Aorta (tissue), 5 donors: ENCODE measurements at regions not wholly inside any gene's neighbourhood (a gene's known extent, or its start where the extent isn't known, plus 50 kb on each side); places are given as distances from the start of the nearest gene placed in this dataset.
"Not testable (repeated sequence)": the region's sequence is repeated elsewhere in the genome, so short reads cannot be mapped to it uniquely, and the experiment has no call there.

Experiments used
- ATAC-seq: fragments of 200-7000 bp; cut with Tn5 transposase; one replicate; pipeline ENCODE4 v1.9.1; 2022; ENCODE audit warnings: moderate library complexity; ENCODE audit not compliant: low FRiP score
- DNase-seq, 2 donors: peaks; one replicate each; pipeline ENCODE4 v3.0.0-alpha.2; 2020
- H3K27ac ChIP-seq, 2 donors: one replicate each; pipeline ENCODE4 v1.5.1; 2013; ENCODE audit warnings: low read length in 2 of 2, mild to moderate bottlenecking in 2 of 2, moderate library complexity in 2 of 2, control low read depth in 1 of 2, inconsistent platforms in 1 of 2, low read depth in 1 of 2
- H3K27me3 ChIP-seq, 2 donors: one replicate each; pipeline ENCODE4 v1.6.1; 2013; ENCODE audit warnings: control low read depth in 1 of 2, low read length in 1 of 2, mild to moderate bottlenecking in 1 of 2, moderate library complexity in 1 of 2; ENCODE audit not compliant: insufficient read depth in 2 of 2, control insufficient read depth in 1 of 2
- H3K36me3 ChIP-seq, 2 donors: one replicate each; pipeline ENCODE4 v1.6.1; 2013; ENCODE audit warnings: control low read depth in 1 of 2, low read length in 1 of 2, mild to moderate bottlenecking in 1 of 2; ENCODE audit not compliant: insufficient read depth in 2 of 2, control insufficient read depth in 1 of 2
- H3K4me1 ChIP-seq, 2 donors: one replicate each; pipeline ENCODE4 v1.6.1; 2013; ENCODE audit warnings: low read length in 2 of 2, control low read depth in 1 of 2, mild to moderate bottlenecking in 1 of 2, moderate library complexity in 1 of 2; ENCODE audit not compliant: insufficient read depth in 2 of 2, control insufficient read depth in 1 of 2
- H3K4me3 ChIP-seq, 2 donors: one replicate each; pipeline ENCODE4 v1.5.1; 2013; ENCODE audit warnings: low read length in 2 of 2, control low read depth in 1 of 2, mild to moderate bottlenecking in 1 of 2
- H3K9me3 ChIP-seq: one replicate; pipeline ENCODE4 v1.6.1; 2013; ENCODE audit warnings: mild to moderate bottlenecking, low read length; ENCODE audit not compliant: control insufficient read depth
- WGBS, 2 donors: extraction: QIAGEN DNeasy Blood & Tissue Kit; methylation state at CpG; one replicate each; pipeline ENCODE4 v1.1.7; 2013; 5-methylcytosine and 5-hydroxymethylcytosine counted together
- intact Hi-C, 2 donors: fragments of 100-400 bp; cut with DNase I; formaldehyde crosslinking; loops; one replicate each; pipeline versions ENCODE4 v1.14.2 to v1.15.0; 2022
- donor health status: healthy with polysubstance abuse.
- donor health status: Bipolar disorder and iron deficiency.
- donor health status: DM: no; HTN: no; CAD: no.
- donor health status: DM: no; HTN: no; CAD: no.
- donor health status: DM: yes; HTN: yes; CAD: no.

- no peak overlapping the region for H3K4me3 ChIP-seq
- no peak overlapping the region for H3K27ac ChIP-seq
- no peaks in the 10 kb centered on the region for H3K4me1 ChIP-seq
- intact Hi-C loops, result no loop called here
- ATAC-seq (no peak), DNase-seq (no peak)
- WGBS, 2 donors, result 86 to 92% methylated on average over 3 of the region's 3 CpGs
- no peaks in the 10 kb centered on the region for H3K27me3 ChIP-seq
- no peaks in the 10 kb centered on the region for H3K36me3 ChIP-seq
- H3K9me3 ChIP-seq, result peaks cover under 1% of the 10 kb centered on the region
Observed at GRCh38 chr18:1057367-1057766, 152.7 kb downstream of the ADCYAP1 start.

GRCh38 chr18:1062588-1062987 is 157.9 kb downstream of the ADCYAP1 start:
- Histone ChIP-seq H3K4me1 (no peaks in the 10 kb centered on the region), H3K36me3 (no peaks in the 10 kb centered on the region), H3K27me3 (no peaks in the 10 kb centered on the region), H3K4me3 (no peak overlapping the region), H3K9me3 (peaks cover 2% of the 10 kb centered on the region), H3K27ac (no peak overlapping the region)
- DNase-seq, result no peak
- intact Hi-C loops, result no loop called here
- ATAC-seq, result no peak
- 80% methylated on average over 2 of the region's 2 CpGs for WGBS, 2 donors

GRCh38 chr18:1075322-1075721 is 170.7 kb downstream of the ADCYAP1 start:
- ATAC-seq (no peak), DNase-seq (no peak)
- Histone ChIP-seq H3K4me1 (no peaks in the 10 kb centered on the region), H3K27me3 (no peaks in the 10 kb centered on the region), H3K9me3 (no peaks in the 10 kb centered on the region), H3K36me3 (no peaks in the 10 kb centered on the region), H3K4me3 (no peak overlapping the region), H3K27ac (no peak overlapping the region)
- 44 to 45% methylated on average over 3 of the region's 3 CpGs for WGBS, 2 donors
- intact Hi-C loops, result no loop called here

GRCh38 chr18:1075876-1076275 is 171.2 kb downstream of the ADCYAP1 start:
- Histone ChIP-seq H3K27ac (no peak overlapping the region), H3K36me3 (no peaks in the 10 kb centered on the region), H3K4me3 (no peak overlapping the region), H3K4me1 (no peaks in the 10 kb centered on the region), H3K9me3 (no peaks in the 10 kb centered on the region), H3K27me3 (no peaks in the 10 kb centered on the region)
- no peak for ATAC-seq
- intact Hi-C loops, result no loop called here
- DNase-seq, result no peak

- H3K4me3 ChIP-seq, result no peak overlapping the region
- no peaks in the 10 kb centered on the region for H3K36me3 ChIP-seq
- intact Hi-C loops, result no loop called here
- no peaks in the 10 kb centered on the region for H3K4me1 ChIP-seq
- H3K27me3 ChIP-seq, result no peaks in the 10 kb centered on the region
- H3K27ac ChIP-seq, result no peak overlapping the region
- no peak for ATAC-seq
- DNase-seq, result no peak
- no peaks in the 10 kb centered on the region for H3K9me3 ChIP-seq
Observed at GRCh38 chr18:1078301-1078700, 173.6 kb downstream of the ADCYAP1 start.

GRCh38 chr18:1083675-1084074 is 179.0 kb downstream of the ADCYAP1 start:
- H3K4me3 ChIP-seq, H3K9me3 ChIP-seq, H3K4me1 ChIP-seq, H3K36me3 ChIP-seq, ATAC-seq, intact Hi-C loops, H3K27me3 ChIP-seq, DNase-seq, H3K27ac ChIP-seq: not testable (repeated sequence)
- 54 to 61% methylated on average over 5 of the region's 5 CpGs for WGBS, 2 donors

- Histone ChIP-seq H3K27me3 (no peaks in the 10 kb centered on the region), H3K9me3 (peaks cover 2% of the 10 kb centered on the region), H3K4me3 (no peak overlapping the region), H3K4me1 (no peaks in the 10 kb centered on the region), H3K36me3 (no peaks in the 10 kb centered on the region), H3K27ac (no peak overlapping the region)
- DNase-seq (no peak), ATAC-seq (no peak)
- intact Hi-C loops, result loop anchor here in 1 of 2 donors (10.0 kb wide), 1 partner anchor 186 kb away; the partner anchor contains the start of gene ADCYAP1
- 75 to 76% methylated on average over 1 of the region's 1 CpG for whole genome bisulfite sequencing, 2 donors
Observed at GRCh38 chr18:1090758-1091157, 186.1 kb downstream of the ADCYAP1 start.

GRCh38 chr18:1092228-1092627 is 187.6 kb downstream of the ADCYAP1 start:
- Histone ChIP-seq H3K27ac (no peak overlapping the region), H3K36me3 (no peaks in the 10 kb centered on the region), H3K27me3 (no peaks in the 10 kb centered on the region), H3K4me1 (no peaks in the 10 kb centered on the region), H3K9me3 (peaks cover 2% of the 10 kb centered on the region), H3K4me3 (no peak overlapping the region)
- ATAC-seq (no peak), DNase-seq (no peak)
- WGBS, 2 donors, result 60 to 69% methylated on average over 5 of the region's 5 CpGs
- intact Hi-C loops, result loop anchor here in 1 of 2 donors (10.0 kb wide), 1 partner anchor 187 kb away; the partner anchor contains the start of gene ADCYAP1

- H3K4me3 ChIP-seq, result no peak overlapping the region
- 78 to 84% methylated on average over 4 of the region's 4 CpGs for WGBS, 2 donors
- H3K27ac ChIP-seq, result no peak overlapping the region
- no peaks in the 10 kb centered on the region for H3K4me1 ChIP-seq
- H3K9me3 ChIP-seq, result peaks cover 2% of the 10 kb centered on the region
- DNase-seq, result no peak
- no peaks in the 10 kb centered on the region for H3K27me3 ChIP-seq
- ATAC-seq, result no peak
- no peaks in the 10 kb centered on the region for H3K36me3 ChIP-seq
- intact Hi-C loops, result loop anchor here in 1 of 2 donors (10.0 kb wide), 1 partner anchor 190 kb away; the partner anchor contains the start of gene ADCYAP1
Observed at GRCh38 chr18:1094409-1094808, 189.7 kb downstream of the ADCYAP1 start.
